GM12865 (cell line): ENCODE measurements at regions not wholly inside any gene's neighbourhood (a gene's known extent, or its start where the extent isn't known, plus 50 kb on each side); places are given as distances from the start of the nearest gene placed in this dataset.

Experiments
- DNase-seq: peaks from one replicate; pipeline ENCODE4 v3.0.0; 2010; ENCODE audit warnings: low read depth
- H3K4me3 ChIP-seq: 2 replicates; pipeline ENCODE4 v1.5.1; 2011; ENCODE audit warnings: mild to moderate bottlenecking, low read depth, low read length, control low read depth
- TF ChIP-seq, protein P1 (sequence below): IDR thresholded peaks from 2 replicates; pipeline ENCODE4 v1.5.1; 2011; ENCODE audit warnings: low read length, control low read depth, low read depth, inconsistent platforms; ENCODE audit not compliant: insufficient read depth; ENCODE audit errors: missing control alignments

- no peak for DNase-seq
- TF ChIP-seq, protein P1, sequence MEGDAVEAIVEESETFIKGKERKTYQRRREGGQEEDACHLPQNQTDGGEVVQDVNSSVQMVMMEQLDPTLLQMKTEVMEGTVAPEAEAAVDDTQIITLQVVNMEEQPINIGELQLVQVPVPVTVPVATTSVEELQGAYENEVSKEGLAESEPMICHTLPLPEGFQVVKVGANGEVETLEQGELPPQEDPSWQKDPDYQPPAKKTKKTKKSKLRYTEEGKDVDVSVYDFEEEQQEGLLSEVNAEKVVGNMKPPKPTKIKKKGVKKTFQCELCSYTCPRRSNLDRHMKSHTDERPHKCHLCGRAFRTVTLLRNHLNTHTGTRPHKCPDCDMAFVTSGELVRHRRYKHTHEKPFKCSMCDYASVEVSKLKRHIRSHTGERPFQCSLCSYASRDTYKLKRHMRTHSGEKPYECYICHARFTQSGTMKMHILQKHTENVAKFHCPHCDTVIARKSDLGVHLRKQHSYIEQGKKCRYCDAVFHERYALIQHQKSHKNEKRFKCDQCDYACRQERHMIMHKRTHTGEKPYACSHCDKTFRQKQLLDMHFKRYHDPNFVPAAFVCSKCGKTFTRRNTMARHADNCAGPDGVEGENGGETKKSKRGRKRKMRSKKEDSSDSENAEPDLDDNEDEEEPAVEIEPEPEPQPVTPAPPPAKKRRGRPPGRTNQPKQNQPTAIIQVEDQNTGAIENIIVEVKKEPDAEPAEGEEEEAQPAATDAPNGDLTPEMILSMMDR, result no peak
- no peak overlapping the region for H3K4me3 ChIP-seq
These were observed 71.0 kb upstream of the MOCS2 start for GRCh38 chr5:53180538-53180937.

- no peak overlapping the region for H3K4me3 ChIP-seq
- no peak for DNase-seq
- TF ChIP-seq, protein P1, result no peak
These were observed 71.4 kb upstream of the MOCS2 start for GRCh38 chr5:53180991-53181390.

GRCh38 chr5:53183880-53184279 is 74.3 kb upstream of the MOCS2 start:
- H3K4me3 ChIP-seq, result no peak overlapping the region
- no peak for DNase-seq
- TF ChIP-seq, protein P1, result no peak

- no peak overlapping the region for H3K4me3 ChIP-seq
- no peak for DNase-seq
- TF ChIP-seq, protein P1, result no peak
These were observed 82.1 kb upstream of the MOCS2 start for GRCh38 chr5:53191548-53192165.

GRCh38 chr5:53194086-53194485 is 84.5 kb upstream of the MOCS2 start:
- H3K4me3 ChIP-seq, result no peak overlapping the region
- TF ChIP-seq, protein P1, result no peak
- DNase-seq, result no peak

DNA sequence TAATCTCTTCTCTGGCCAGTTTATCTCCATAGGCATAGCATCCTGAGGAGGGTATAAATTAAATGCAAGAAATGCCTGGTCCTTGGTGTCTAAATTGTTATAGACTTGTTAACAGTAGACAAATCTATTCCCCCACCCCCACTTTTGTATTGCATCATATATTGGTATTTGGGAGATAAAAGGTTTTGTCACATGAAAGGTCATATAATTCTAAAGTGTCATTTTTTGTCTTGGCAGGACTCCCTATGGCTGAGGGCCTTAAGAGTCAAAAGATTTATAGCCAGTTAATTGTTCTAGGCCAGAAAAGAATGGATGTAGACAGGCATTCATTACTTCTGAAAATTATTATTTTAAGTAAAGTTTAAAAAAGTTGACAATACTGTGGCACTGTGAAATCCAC is 90.3 kb upstream of the MOCS2 start:
- H3K4me3 ChIP-seq, result no peak overlapping the region
- TF ChIP-seq, protein P1, result no peak
- no peak for DNase-seq

GRCh38 chr5:53200306-53200705 is 90.7 kb upstream of the MOCS2 start:
- no peak overlapping the region for H3K4me3 ChIP-seq
- TF ChIP-seq, protein P1, result no peak
- DNase-seq, result no peak
